ENCODE measurements at regions not wholly inside any gene's neighbourhood (a gene's known extent, or its start where the extent isn't known, plus 50 kb on each side); places are given as distances from the start of the nearest gene placed in this dataset.
"Not testable (repeated sequence)": the region's sequence is repeated elsewhere in the genome, so short reads cannot be mapped to it uniquely, and the experiment has no call there.

- no peak for DNase-seq
Measured at GRCh38 chr2:7146151-7146550, 228.9 kb downstream of the RNF144A start.

GRCh38 chr2:7154656-7155055 lies 237.4 kb downstream of the RNF144A start:
- no peak for DNase-seq

- no peak for DNase-seq
Measured at GRCh38 chr2:7161501-7161900, 244.3 kb downstream of the RNF144A start.

- DNase-seq, result no peak
Measured at GRCh38 chr2:7165736-7166135, 248.5 kb downstream of the RNF144A start.

- no peak for DNase-seq
Measured at GRCh38 chr2:7167801-7168411, 250.7 kb downstream of the RNF144A start.

GRCh38 chr2:7169593-7169992 lies 252.4 kb downstream of the RNF144A start:
- DNase-seq, result no peak

- not testable (repeated sequence) for DNase-seq
Measured at GRCh38 chr2:7178996-7179395, 261.8 kb downstream of the RNF144A start.

GRCh38 chr2:7180638-7181370 lies 263.6 kb downstream of the RNF144A start:
- no peak for DNase-seq

- DNase-seq, result no peak
Measured at GRCh38 chr2:7182525-7182924, 265.3 kb downstream of the RNF144A start.

- DNase-seq, result no peak
Measured at GRCh38 chr2:7189106-7189505, 271.9 kb downstream of the RNF144A start.

GRCh38 chr2:7190587-7191324 lies 273.5 kb downstream of the RNF144A start:
- DNase-seq, result no peak

GRCh38 chr2:7191932-7192331 lies 274.7 kb downstream of the RNF144A start:
- DNase-seq, result peak; percentile 27

- DNase-seq, result no peak
Measured at GRCh38 chr2:7193457-7193856, 276.2 kb downstream of the RNF144A start.

GRCh38 chr2:7194950-7195349 lies 277.7 kb downstream of the RNF144A start:
- DNase-seq, result no peak

- no peak for DNase-seq
Measured at GRCh38 chr2:7196883-7197282, 279.7 kb downstream of the RNF144A start.

GRCh38 chr2:7201851-7202250 lies 284.6 kb downstream of the RNF144A start:
- no peak for DNase-seq

GRCh38 chr2:7203056-7203467 lies 285.9 kb downstream of the RNF144A start:
- DNase-seq, result peak; percentile 66

GRCh38 chr2:7205151-7205830 lies 288.1 kb downstream of the RNF144A start:
- no peak for DNase-seq

- no peak for DNase-seq
Measured at GRCh38 chr2:7206111-7206810, 289.0 kb downstream of the RNF144A start.

- no peak for DNase-seq
Measured at GRCh38 chr2:7207631-7208030, 290.4 kb downstream of the RNF144A start.

- no peak for DNase-seq
Measured at GRCh38 chr2:7209757-7210555, 292.7 kb downstream of the RNF144A start.

- no peak for DNase-seq
Measured at GRCh38 chr2:7210712-7211111, 293.5 kb downstream of the RNF144A start.

All from right hindlimb (tissue), 1 donor.